ENCODE measurements at regions not wholly inside any gene's neighbourhood (a gene's known extent, or its start where the extent isn't known, plus 50 kb on each side); places are given as distances from the start of the nearest gene placed in this dataset.

GRCh38 chr10:61600399-61600798 lies 62.3 kb upstream of the CABCOCO1 start:
- no peak for DNase-seq
- H3K79me2 ChIP-seq (ENCODE audit: insufficient read depth, low read length), result no peaks in the 10 kb centered on the region
- H3K4me3 ChIP-seq (ENCODE audit: low read depth in 1 of 2, low read length in 2 of 2), result no peak overlapping the region
- ATAC-seq (ENCODE audit: insufficient read depth, low read depth), result no peak
- H3K27me3 ChIP-seq (ENCODE audit: insufficient read depth, low read length, poor library complexity), result no peaks in the 10 kb centered on the region
- no peak overlapping the region for H3K9ac ChIP-seq (ENCODE audit: low read depth, low read length)
- no peaks in the 10 kb centered on the region for H4K20me1 ChIP-seq (ENCODE audit: insufficient read depth, low read length)
- TF ChIP-seq EZH2 (IDR thresholded peaks at IDR 0.05; ENCODE audit: borderline replicate concordance, low read depth, low read length, severe bottlenecking), result no peak
- TF ChIP-seq, protein P1, sequence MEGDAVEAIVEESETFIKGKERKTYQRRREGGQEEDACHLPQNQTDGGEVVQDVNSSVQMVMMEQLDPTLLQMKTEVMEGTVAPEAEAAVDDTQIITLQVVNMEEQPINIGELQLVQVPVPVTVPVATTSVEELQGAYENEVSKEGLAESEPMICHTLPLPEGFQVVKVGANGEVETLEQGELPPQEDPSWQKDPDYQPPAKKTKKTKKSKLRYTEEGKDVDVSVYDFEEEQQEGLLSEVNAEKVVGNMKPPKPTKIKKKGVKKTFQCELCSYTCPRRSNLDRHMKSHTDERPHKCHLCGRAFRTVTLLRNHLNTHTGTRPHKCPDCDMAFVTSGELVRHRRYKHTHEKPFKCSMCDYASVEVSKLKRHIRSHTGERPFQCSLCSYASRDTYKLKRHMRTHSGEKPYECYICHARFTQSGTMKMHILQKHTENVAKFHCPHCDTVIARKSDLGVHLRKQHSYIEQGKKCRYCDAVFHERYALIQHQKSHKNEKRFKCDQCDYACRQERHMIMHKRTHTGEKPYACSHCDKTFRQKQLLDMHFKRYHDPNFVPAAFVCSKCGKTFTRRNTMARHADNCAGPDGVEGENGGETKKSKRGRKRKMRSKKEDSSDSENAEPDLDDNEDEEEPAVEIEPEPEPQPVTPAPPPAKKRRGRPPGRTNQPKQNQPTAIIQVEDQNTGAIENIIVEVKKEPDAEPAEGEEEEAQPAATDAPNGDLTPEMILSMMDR (IDR thresholded peaks at IDR 0.05; ENCODE audit: borderline replicate concordance, extremely low read depth, low read length, poor library complexity, severe bottlenecking), result no peak
- H3K4me2 ChIP-seq (ENCODE audit: insufficient read depth, low read length), result no peak overlapping the region
- no peak overlapping the region for H3K27ac ChIP-seq (ENCODE audit: low read length)
- H3K9me3 ChIP-seq (ENCODE audit: insufficient read depth, low read length, severe bottlenecking), result no peaks in the 10 kb centered on the region
- H3K36me3 ChIP-seq (ENCODE audit: insufficient read depth, low read length), result no peaks in the 10 kb centered on the region
- H2AFZ ChIP-seq (ENCODE audit: low read depth, low read length), result no peak overlapping the region
- H3K4me1 ChIP-seq (ENCODE audit: insufficient read depth, low read length), result no peaks in the 10 kb centered on the region

- H3K4me1 ChIP-seq (ENCODE audit: insufficient read depth, low read length), result no peaks in the 10 kb centered on the region
- TF ChIP-seq, protein P1 (IDR thresholded peaks at IDR 0.05; ENCODE audit: borderline replicate concordance, extremely low read depth, low read length, poor library complexity, severe bottlenecking), result no peak
- no peak for TF ChIP-seq EZH2 (IDR thresholded peaks at IDR 0.05; ENCODE audit: borderline replicate concordance, low read depth, low read length, severe bottlenecking)
- H3K9me3 ChIP-seq (ENCODE audit: insufficient read depth, low read length, severe bottlenecking), result no peaks in the 10 kb centered on the region
- H3K27ac ChIP-seq (ENCODE audit: low read length), result no peak overlapping the region
- no peak for DNase-seq
- no peak overlapping the region for H3K4me3 ChIP-seq (ENCODE audit: low read depth in 1 of 2, low read length in 2 of 2)
- H3K36me3 ChIP-seq (ENCODE audit: insufficient read depth, low read length), result no peaks in the 10 kb centered on the region
- no peak overlapping the region for H3K9ac ChIP-seq (ENCODE audit: low read depth, low read length)
- H2AFZ ChIP-seq (ENCODE audit: low read depth, low read length), result no peak overlapping the region
- no peak for ATAC-seq (ENCODE audit: insufficient read depth, low read depth)
- no peaks in the 10 kb centered on the region for H3K27me3 ChIP-seq (ENCODE audit: insufficient read depth, low read length, poor library complexity)
- no peaks in the 10 kb centered on the region for H3K79me2 ChIP-seq (ENCODE audit: insufficient read depth, low read length)
- no peaks in the 10 kb centered on the region for H4K20me1 ChIP-seq (ENCODE audit: insufficient read depth, low read length)
- no peak overlapping the region for H3K4me2 ChIP-seq (ENCODE audit: insufficient read depth, low read length)
Measured at GRCh38 chr10:61594430-61594829, 68.3 kb upstream of the CABCOCO1 start.

- no peaks in the 10 kb centered on the region for H3K9me3 ChIP-seq (ENCODE audit: insufficient read depth, low read length, severe bottlenecking)
- H3K4me3 ChIP-seq (ENCODE audit: low read depth in 1 of 2, low read length in 2 of 2), result no peak overlapping the region
- no peaks in the 10 kb centered on the region for H3K79me2 ChIP-seq (ENCODE audit: insufficient read depth, low read length)
- H3K36me3 ChIP-seq (ENCODE audit: insufficient read depth, low read length), result no peaks in the 10 kb centered on the region
- ATAC-seq (ENCODE audit: insufficient read depth, low read depth), result 0 out of 3 replicates have a peak, but pooled peaks have one; percentile 47
- H3K9ac ChIP-seq (ENCODE audit: low read depth, low read length), result no peak overlapping the region
- no peak overlapping the region for H3K27ac ChIP-seq (ENCODE audit: low read length)
- DNase-seq, result peak; percentile 8
- no peaks in the 10 kb centered on the region for H4K20me1 ChIP-seq (ENCODE audit: insufficient read depth, low read length)
- H3K4me1 ChIP-seq (ENCODE audit: insufficient read depth, low read length), result no peaks in the 10 kb centered on the region
- H3K4me2 ChIP-seq (ENCODE audit: insufficient read depth, low read length), result no peak overlapping the region
- no peaks in the 10 kb centered on the region for H3K27me3 ChIP-seq (ENCODE audit: insufficient read depth, low read length, poor library complexity)
- TF ChIP-seq, protein P1 (IDR thresholded peaks at IDR 0.05; ENCODE audit: borderline replicate concordance, extremely low read depth, low read length, poor library complexity, severe bottlenecking), result peak; percentile 48
- no peak for TF ChIP-seq EZH2 (IDR thresholded peaks at IDR 0.05; ENCODE audit: borderline replicate concordance, low read depth, low read length, severe bottlenecking)
- H2AFZ ChIP-seq (ENCODE audit: low read depth, low read length), result no peak overlapping the region
Measured at GRCh38 chr10:61592581-61592980, 70.1 kb upstream of the CABCOCO1 start.
